ENCODE measurements at regions not wholly inside any gene's neighbourhood (a gene's known extent, or its start where the extent isn't known, plus 50 kb on each side); places are given as distances from the start of the nearest gene placed in this dataset.

DNA sequence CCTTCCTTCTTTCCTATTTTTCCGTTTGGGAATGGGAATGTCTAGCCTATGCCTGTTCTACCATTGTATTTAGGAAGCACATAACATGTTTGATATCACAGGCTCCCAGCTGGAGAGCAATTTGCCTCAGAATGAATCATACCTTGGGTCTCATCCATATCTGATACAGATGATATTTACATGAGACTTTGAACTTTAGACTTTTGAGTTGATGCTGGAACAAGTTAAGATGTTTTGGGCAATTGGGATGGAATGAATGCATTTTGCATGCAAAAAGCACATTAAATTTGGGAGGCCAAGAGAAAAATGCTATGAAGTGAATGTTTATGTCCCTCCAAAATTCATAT is 61.9 kb upstream of the BEGAIN start:
- no peak for DNase-seq (ENCODE audit: low read depth, low spot score)

DNA sequence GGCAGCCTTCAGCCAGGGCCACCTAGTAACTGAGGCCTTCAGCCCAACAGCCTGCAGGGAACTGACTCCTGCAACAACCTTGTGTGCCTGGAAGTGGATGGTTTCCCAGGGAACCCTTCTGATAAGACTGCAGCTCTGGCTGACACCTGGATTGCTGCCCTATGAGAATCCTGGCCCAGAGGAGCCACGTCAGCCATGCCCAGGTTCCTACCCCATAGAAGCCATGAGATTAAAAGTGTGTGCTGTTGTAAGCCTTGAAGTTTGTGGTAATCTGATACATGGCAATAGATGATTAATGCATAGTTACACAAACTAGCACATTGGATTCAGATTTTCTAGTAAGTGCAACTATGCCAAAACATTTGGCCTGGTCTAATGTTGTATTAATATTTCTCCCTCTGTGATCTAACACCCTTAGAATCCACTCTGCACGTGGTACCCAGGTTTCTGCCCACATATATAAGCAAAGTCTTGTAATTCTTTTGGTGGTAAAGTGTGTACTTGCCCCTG is 64.8 kb upstream of the BEGAIN start:
- H3K27me3 ChIP-seq (ENCODE audit: control insufficient read depth, extremely low read depth, insufficient read depth, low read length), result peaks cover 24% of the 10 kb centered on the region

More for the DNA sequence above, 61.9 kb upstream of the BEGAIN start:
- no peak overlapping the region for H2AFZ ChIP-seq (ENCODE audit: control insufficient read depth, low read length)
- H3K4me3 ChIP-seq (ENCODE audit: control insufficient read depth in 2 of 3, extremely low read depth in 1 of 3, insufficient read depth in 2 of 3, low read depth in 1 of 3, low read length in 3 of 3), result no peak overlapping the region
- no peaks in the 10 kb centered on the region for H3K36me3 ChIP-seq (ENCODE audit: control insufficient read depth in 2 of 2, extremely low read depth in 1 of 2, insufficient read depth in 2 of 2, low read length in 2 of 2)
- peaks cover 7% of the 10 kb centered on the region for H3K4me1 ChIP-seq (ENCODE audit: control insufficient read depth, extremely low read depth, insufficient read depth, low read length)
- H3K9ac ChIP-seq (ENCODE audit: control insufficient read depth, extremely low read depth, insufficient read depth, low read length), result no peak overlapping the region
- H3K27ac ChIP-seq (ENCODE audit: control insufficient read depth, insufficient read depth, low read length), result no peak overlapping the region
- H4K20me1 ChIP-seq (ENCODE audit: control insufficient read depth, extremely low read depth, insufficient read depth, low read length), result no peaks in the 10 kb centered on the region
- H3K79me2 ChIP-seq (ENCODE audit: control insufficient read depth, insufficient read depth, low read length), result no peaks in the 10 kb centered on the region
- no peaks in the 10 kb centered on the region for H3K9me1 ChIP-seq (ENCODE audit: control insufficient read depth, extremely low read depth, insufficient read depth, low read length)
- dilution Hi-C loops (cut with MboI; ENCODE audit: extremely low pct_ligation_motif_present, low sequenced_read_pairs), result no loop called here
- TF ChIP-seq, protein P1, sequence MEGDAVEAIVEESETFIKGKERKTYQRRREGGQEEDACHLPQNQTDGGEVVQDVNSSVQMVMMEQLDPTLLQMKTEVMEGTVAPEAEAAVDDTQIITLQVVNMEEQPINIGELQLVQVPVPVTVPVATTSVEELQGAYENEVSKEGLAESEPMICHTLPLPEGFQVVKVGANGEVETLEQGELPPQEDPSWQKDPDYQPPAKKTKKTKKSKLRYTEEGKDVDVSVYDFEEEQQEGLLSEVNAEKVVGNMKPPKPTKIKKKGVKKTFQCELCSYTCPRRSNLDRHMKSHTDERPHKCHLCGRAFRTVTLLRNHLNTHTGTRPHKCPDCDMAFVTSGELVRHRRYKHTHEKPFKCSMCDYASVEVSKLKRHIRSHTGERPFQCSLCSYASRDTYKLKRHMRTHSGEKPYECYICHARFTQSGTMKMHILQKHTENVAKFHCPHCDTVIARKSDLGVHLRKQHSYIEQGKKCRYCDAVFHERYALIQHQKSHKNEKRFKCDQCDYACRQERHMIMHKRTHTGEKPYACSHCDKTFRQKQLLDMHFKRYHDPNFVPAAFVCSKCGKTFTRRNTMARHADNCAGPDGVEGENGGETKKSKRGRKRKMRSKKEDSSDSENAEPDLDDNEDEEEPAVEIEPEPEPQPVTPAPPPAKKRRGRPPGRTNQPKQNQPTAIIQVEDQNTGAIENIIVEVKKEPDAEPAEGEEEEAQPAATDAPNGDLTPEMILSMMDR (optimal IDR thresholded peaks at IDR 0.05 in 1 of 3, IDR thresholded peaks at IDR 0.05 in 1 of 3, conservative IDR thresholded peaks at IDR 0.05 in 1 of 3; ENCODE audit: extremely low read depth in 1 of 3, insufficient read depth in 2 of 3, low read length in 3 of 3), result no peak
- no peak for TF ChIP-seq EZH2 (IDR thresholded peaks at IDR 0.05; ENCODE audit: low read length)
- H3K4me2 ChIP-seq (ENCODE audit: control insufficient read depth, extremely low read depth, insufficient read depth, low read depth, low read length), result no peak overlapping the region
- H3K27me3 ChIP-seq (ENCODE audit: control insufficient read depth, extremely low read depth, insufficient read depth, low read length), result peaks cover under 1% of the 10 kb centered on the region
- H3K9me3 ChIP-seq (ENCODE audit: control insufficient read depth, low read depth, low read length), result no peaks in the 10 kb centered on the region
- no peak for FAIRE-seq

More for the DNA sequence above, 64.8 kb upstream of the BEGAIN start:
- no peak overlapping the region for H3K9ac ChIP-seq (ENCODE audit: control insufficient read depth, extremely low read depth, insufficient read depth, low read length)
- TF ChIP-seq, protein P1 (optimal IDR thresholded peaks at IDR 0.05 in 1 of 3, IDR thresholded peaks at IDR 0.05 in 1 of 3, conservative IDR thresholded peaks at IDR 0.05 in 1 of 3; ENCODE audit: extremely low read depth in 1 of 3, insufficient read depth in 2 of 3, low read length in 3 of 3), result no peak
- no peak for TF ChIP-seq EZH2 (IDR thresholded peaks at IDR 0.05; ENCODE audit: low read length)
- DNase-seq (ENCODE audit: low read depth, low spot score) (no peak), FAIRE-seq (no peak)
- no peaks in the 10 kb centered on the region for H3K9me1 ChIP-seq (ENCODE audit: control insufficient read depth, extremely low read depth, insufficient read depth, low read length)
- H3K36me3 ChIP-seq (ENCODE audit: control insufficient read depth in 2 of 2, extremely low read depth in 1 of 2, insufficient read depth in 2 of 2, low read length in 2 of 2), result no peaks in the 10 kb centered on the region
- dilution Hi-C loops (cut with MboI; ENCODE audit: extremely low pct_ligation_motif_present, low sequenced_read_pairs), result no loop called here
- H3K4me3 ChIP-seq (ENCODE audit: control insufficient read depth in 2 of 3, extremely low read depth in 1 of 3, insufficient read depth in 2 of 3, low read depth in 1 of 3, low read length in 3 of 3), result no peak overlapping the region
- H3K4me2 ChIP-seq (ENCODE audit: control insufficient read depth, extremely low read depth, insufficient read depth, low read depth, low read length), result no peak overlapping the region
- H3K79me2 ChIP-seq (ENCODE audit: control insufficient read depth, insufficient read depth, low read length), result no peaks in the 10 kb centered on the region
- H3K9me3 ChIP-seq (ENCODE audit: control insufficient read depth, low read depth, low read length), result no peaks in the 10 kb centered on the region
- peaks cover 4% of the 10 kb centered on the region for H3K4me1 ChIP-seq (ENCODE audit: control insufficient read depth, extremely low read depth, insufficient read depth, low read length)
- no peak overlapping the region for H2AFZ ChIP-seq (ENCODE audit: control insufficient read depth, low read length)
- H3K27ac ChIP-seq (ENCODE audit: control insufficient read depth, insufficient read depth, low read length), result no peak overlapping the region
- no peaks in the 10 kb centered on the region for H4K20me1 ChIP-seq (ENCODE audit: control insufficient read depth, extremely low read depth, insufficient read depth, low read length)
